HL-60 (cell line): ENCODE measurements at regions not wholly inside any gene's neighbourhood (a gene's known extent, or its start where the extent isn't known, plus 50 kb on each side); places are given as distances from the start of the nearest gene placed in this dataset.

Experiments used
- GABPA ChIP-seq: IDR thresholded peaks from 2 replicates; pipeline ENCODE4 v1.6.1; 2012; ENCODE audit warnings: low read depth
- POLR2AphosphoS5 ChIP-seq: IDR thresholded peaks from 2 replicates; pipeline ENCODE4 v1.6.1; 2012; ENCODE audit warnings: low read depth
- SPI1 ChIP-seq: IDR thresholded peaks from 2 replicates; pipeline ENCODE4 v1.6.1; 2012; ENCODE audit warnings: low read depth, mild to moderate bottlenecking, borderline replicate concordance
- TF ChIP-seq, protein P1 (sequence below): IDR thresholded peaks from one replicate; pipeline ENCODE4 v1.5.1; 2011; ENCODE audit warnings: low read length, control low read depth, inconsistent platforms; ENCODE audit not compliant: insufficient read depth
- TF ChIP-seq, protein P2 (sequence below): IDR thresholded peaks from 2 replicates; pipeline ENCODE4 v1.6.1; 2012; ENCODE audit warnings: low read depth; ENCODE audit not compliant: insufficient replicate concordance

GRCh38 chr5:8386719-8387288 lies 517.9 kb downstream of the MTRR start:
- TF ChIP-seq, protein P1, sequence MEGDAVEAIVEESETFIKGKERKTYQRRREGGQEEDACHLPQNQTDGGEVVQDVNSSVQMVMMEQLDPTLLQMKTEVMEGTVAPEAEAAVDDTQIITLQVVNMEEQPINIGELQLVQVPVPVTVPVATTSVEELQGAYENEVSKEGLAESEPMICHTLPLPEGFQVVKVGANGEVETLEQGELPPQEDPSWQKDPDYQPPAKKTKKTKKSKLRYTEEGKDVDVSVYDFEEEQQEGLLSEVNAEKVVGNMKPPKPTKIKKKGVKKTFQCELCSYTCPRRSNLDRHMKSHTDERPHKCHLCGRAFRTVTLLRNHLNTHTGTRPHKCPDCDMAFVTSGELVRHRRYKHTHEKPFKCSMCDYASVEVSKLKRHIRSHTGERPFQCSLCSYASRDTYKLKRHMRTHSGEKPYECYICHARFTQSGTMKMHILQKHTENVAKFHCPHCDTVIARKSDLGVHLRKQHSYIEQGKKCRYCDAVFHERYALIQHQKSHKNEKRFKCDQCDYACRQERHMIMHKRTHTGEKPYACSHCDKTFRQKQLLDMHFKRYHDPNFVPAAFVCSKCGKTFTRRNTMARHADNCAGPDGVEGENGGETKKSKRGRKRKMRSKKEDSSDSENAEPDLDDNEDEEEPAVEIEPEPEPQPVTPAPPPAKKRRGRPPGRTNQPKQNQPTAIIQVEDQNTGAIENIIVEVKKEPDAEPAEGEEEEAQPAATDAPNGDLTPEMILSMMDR: no peak
- TF ChIP-seq SPI1 (no peak), POLR2AphosphoS5 (no peak), GABPA (no peak)
- TF ChIP-seq, protein P2, sequence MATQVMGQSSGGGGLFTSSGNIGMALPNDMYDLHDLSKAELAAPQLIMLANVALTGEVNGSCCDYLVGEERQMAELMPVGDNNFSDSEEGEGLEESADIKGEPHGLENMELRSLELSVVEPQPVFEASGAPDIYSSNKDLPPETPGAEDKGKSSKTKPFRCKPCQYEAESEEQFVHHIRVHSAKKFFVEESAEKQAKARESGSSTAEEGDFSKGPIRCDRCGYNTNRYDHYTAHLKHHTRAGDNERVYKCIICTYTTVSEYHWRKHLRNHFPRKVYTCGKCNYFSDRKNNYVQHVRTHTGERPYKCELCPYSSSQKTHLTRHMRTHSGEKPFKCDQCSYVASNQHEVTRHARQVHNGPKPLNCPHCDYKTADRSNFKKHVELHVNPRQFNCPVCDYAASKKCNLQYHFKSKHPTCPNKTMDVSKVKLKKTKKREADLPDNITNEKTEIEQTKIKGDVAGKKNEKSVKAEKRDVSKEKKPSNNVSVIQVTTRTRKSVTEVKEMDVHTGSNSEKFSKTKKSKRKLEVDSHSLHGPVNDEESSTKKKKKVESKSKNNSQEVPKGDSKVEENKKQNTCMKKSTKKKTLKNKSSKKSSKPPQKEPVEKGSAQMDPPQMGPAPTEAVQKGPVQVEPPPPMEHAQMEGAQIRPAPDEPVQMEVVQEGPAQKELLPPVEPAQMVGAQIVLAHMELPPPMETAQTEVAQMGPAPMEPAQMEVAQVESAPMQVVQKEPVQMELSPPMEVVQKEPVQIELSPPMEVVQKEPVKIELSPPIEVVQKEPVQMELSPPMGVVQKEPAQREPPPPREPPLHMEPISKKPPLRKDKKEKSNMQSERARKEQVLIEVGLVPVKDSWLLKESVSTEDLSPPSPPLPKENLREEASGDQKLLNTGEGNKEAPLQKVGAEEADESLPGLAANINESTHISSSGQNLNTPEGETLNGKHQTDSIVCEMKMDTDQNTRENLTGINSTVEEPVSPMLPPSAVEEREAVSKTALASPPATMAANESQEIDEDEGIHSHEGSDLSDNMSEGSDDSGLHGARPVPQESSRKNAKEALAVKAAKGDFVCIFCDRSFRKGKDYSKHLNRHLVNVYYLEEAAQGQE: no peak
